Naive thymus-derived CD4-positive, alpha-beta T cell (primary cell): ENCODE measurements at regions not wholly inside any gene's neighbourhood (a gene's known extent, or its start where the extent isn't known, plus 50 kb on each side); places are given as distances from the start of the nearest gene placed in this dataset.
"Not testable (repeated sequence)": the region's sequence is repeated elsewhere in the genome, so short reads cannot be mapped to it uniquely, and the experiment has no call there.

Experiments used
- ATAC-seq: fragments of 150-1000 bp; cut with Tn5 transposase; 2 replicates; pipeline ENCODE4 v1.10.0; 2021; ENCODE audit warnings: mild to moderate bottlenecking, moderate library complexity
- CTCF ChIA-PET: fragments of 350-600 bp; sonication (Branson Sonifier 250); formaldehyde crosslinking; loops from one replicate; lab custom pipeline; 2021; ENCODE audit warnings: antibody characterized with exemption; lab: Charles Lee
- POLR2A ChIA-PET: fragments of 350-600 bp; sonication (Branson Sonifier 250); formaldehyde crosslinking; loops from one replicate; lab custom pipeline; 2021; ENCODE audit warnings: antibody characterized with exemption, inconsistent platforms; lab: Charles Lee
- DNase-seq, 9 donors: peaks; one replicate each; pipeline versions ENCODE4 v3.0.0 to v3.0.0-alpha.2; 2020 to 2022; ENCODE audit warnings: mixed read lengths in 1 of 9
- H3K27ac ChIP-seq: one replicate; pipeline ENCODE4 v1.7.0; 2013; ENCODE audit warnings: mild to moderate bottlenecking, low read depth, low read length, moderate library complexity
- H3K27me3 ChIP-seq, 2 donors: one replicate each; pipeline ENCODE4 v1.7.0; 2013; ENCODE audit warnings: low read length in 2 of 2, mild to moderate bottlenecking in 2 of 2, moderate library complexity in 2 of 2; ENCODE audit not compliant: control insufficient read depth in 2 of 2, insufficient read depth in 2 of 2
- H3K36me3 ChIP-seq, 3 experiments: 1 replicate in 2 of 3; 2 replicates in 1 of 3; pipeline ENCODE4 v1.7.0; 2013; ENCODE audit warnings: low read length in 3 of 3, mild to moderate bottlenecking in 3 of 3, moderate library complexity in 1 of 3; ENCODE audit not compliant: insufficient read depth in 3 of 3, control insufficient read depth in 2 of 3
- H3K4me1 ChIP-seq, 2 donors: one replicate each; pipeline ENCODE4 v1.7.0; 2013; ENCODE audit warnings: low read length in 2 of 2, mild to moderate bottlenecking in 2 of 2, moderate library complexity in 1 of 2; ENCODE audit not compliant: control insufficient read depth in 2 of 2, insufficient read depth in 2 of 2
- H3K4me3 ChIP-seq: 2 replicates; pipeline ENCODE4 v1.7.0; 2013; ENCODE audit warnings: mild to moderate bottlenecking, low read length
- H3K9me3 ChIP-seq, 3 experiments: 1 replicate in 2 of 3; 2 replicates in 1 of 3; pipeline ENCODE4 v1.7.0; 2013; ENCODE audit warnings: low read length in 3 of 3; ENCODE audit not compliant: control insufficient read depth in 2 of 3
- H3K27ac Mint-ChIP-seq, 9 donors: one replicate each; pipeline ENCODE4 v1.8.0; 2020 to 2022; ENCODE audit warnings: mixed read lengths in 9 of 9, mild to moderate bottlenecking in 8 of 9, moderate library complexity in 5 of 9, inconsistent platforms in 2 of 9
- H3K27me3 Mint-ChIP-seq, 5 donors: one replicate each; pipeline ENCODE4 v1.8.0; 2021 to 2022; ENCODE audit warnings: mixed read lengths in 5 of 5, mild to moderate bottlenecking in 1 of 5
- H3K36me3 Mint-ChIP-seq, 5 donors: one replicate each; pipeline ENCODE4 v1.8.0; 2020 to 2022; ENCODE audit warnings: mixed read lengths in 5 of 5, mild to moderate bottlenecking in 3 of 5, inconsistent platforms in 1 of 5
- H3K4me1 Mint-ChIP-seq, 7 donors: one replicate each; pipeline ENCODE4 v1.8.0; 2020 to 2022; ENCODE audit warnings: mixed read lengths in 7 of 7, mild to moderate bottlenecking in 3 of 7, inconsistent platforms in 1 of 7
- H3K4me3 Mint-ChIP-seq, 10 donors: one replicate each; pipeline ENCODE4 v1.8.0; 2020 to 2022; ENCODE audit warnings: mild to moderate bottlenecking in 10 of 10, mixed read lengths in 10 of 10, moderate library complexity in 6 of 10, inconsistent platforms in 2 of 10
- H3K9me3 Mint-ChIP-seq, 11 donors: one replicate each; pipeline ENCODE4 v1.8.0; 2020 to 2022; ENCODE audit warnings: mixed read lengths in 11 of 11, mild to moderate bottlenecking in 4 of 11, inconsistent platforms in 1 of 11, moderate library complexity in 1 of 11
- intact Hi-C, 2 donors: fragments of 100-400 bp; cut with micrococcal nuclease; formaldehyde crosslinking; loops; one replicate each; pipeline ENCODE4 v1.15.1; 2023

- Mint-ChIP-seq H3K4me1 (peaks cover 4 to 15% (median 10%) of the 10 kb centered on the region in 7 donors), H3K27ac (peak overlapping the region in 2 of 9 donors; percentile 69 to 85), H3K4me3 (peak overlapping the region in 1 of 10 donors; percentile 80)
- H3K36me3 Mint-ChIP-seq, intact Hi-C loops, H3K36me3 ChIP-seq, POLR2A ChIA-PET, CTCF ChIA-PET, H3K4me3 ChIP-seq, H3K27me3 Mint-ChIP-seq, H3K27ac ChIP-seq, H3K9me3 ChIP-seq, H3K9me3 Mint-ChIP-seq, H3K27me3 ChIP-seq, H3K4me1 ChIP-seq, DNase-seq: not testable (repeated sequence)
- ATAC-seq = peak; percentile 30
These were observed 173.4 kb upstream of the PLGLB2 start for GRCh38 chr2:87574193-87575119.

DNA sequence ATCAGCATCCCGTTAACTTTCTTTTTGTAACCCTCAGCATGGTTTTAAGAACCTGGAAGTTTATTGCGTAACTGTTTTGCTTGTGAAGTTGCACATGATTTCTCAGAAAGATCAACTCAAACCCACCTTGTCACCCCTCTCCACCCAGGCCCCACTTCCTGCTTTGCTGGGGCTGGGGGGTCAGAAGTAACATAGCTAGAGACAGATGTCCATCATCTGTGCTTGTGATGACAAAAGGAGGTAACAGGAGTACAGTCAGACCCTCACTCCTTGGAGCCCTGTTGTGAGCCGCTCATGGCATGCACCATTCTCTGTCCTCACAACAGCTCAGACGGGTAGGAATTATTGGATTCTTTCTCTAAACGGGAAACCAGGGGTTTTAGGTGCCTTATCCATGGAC, 172.7 kb upstream of the PLGLB2 start:
- ATAC-seq, H3K27ac ChIP-seq, intact Hi-C loops, H3K27me3 ChIP-seq, H3K9me3 Mint-ChIP-seq, H3K9me3 ChIP-seq, H3K4me1 ChIP-seq, H3K36me3 ChIP-seq, CTCF ChIA-PET, DNase-seq, H3K36me3 Mint-ChIP-seq, H3K4me3 ChIP-seq, POLR2A ChIA-PET, H3K27me3 Mint-ChIP-seq: not testable (repeated sequence)
- Mint-ChIP-seq H3K4me1 (peaks cover 0 to 11% (median 4%) of the 10 kb centered on the region in 7 donors), H3K27ac (peak overlapping the region in 4 of 9 donors; percentile 17 to 85 (median 58)), H3K4me3 (peak overlapping the region in 2 of 10 donors; percentile 35 to 80)

- intact Hi-C loops, H3K9me3 Mint-ChIP-seq: not testable (repeated sequence)
These were observed 170.5 kb upstream of the PLGLB2 start for GRCh38 chr2:87577358-87577757.

GRCh38 chr2:87582152-87582551, 165.7 kb upstream of the PLGLB2 start:
- POLR2A ChIA-PET, H3K36me3 Mint-ChIP-seq, intact Hi-C loops, H3K4me1 ChIP-seq, H3K27me3 Mint-ChIP-seq, H3K9me3 Mint-ChIP-seq, H3K27ac ChIP-seq, H3K4me1 Mint-ChIP-seq, H3K4me3 ChIP-seq, H3K9me3 ChIP-seq, CTCF ChIA-PET, H3K27ac Mint-ChIP-seq, ATAC-seq, H3K27me3 ChIP-seq, DNase-seq, H3K36me3 ChIP-seq, H3K4me3 Mint-ChIP-seq: not testable (repeated sequence)

More at GRCh38 chr2:87577358-87577757, 170.5 kb upstream of the PLGLB2 start:
- H3K27me3 ChIP-seq, H3K36me3 Mint-ChIP-seq, DNase-seq, H3K4me3 Mint-ChIP-seq, H3K36me3 ChIP-seq, H3K27ac ChIP-seq, H3K27me3 Mint-ChIP-seq, ATAC-seq, CTCF ChIA-PET, H3K4me1 ChIP-seq, H3K27ac Mint-ChIP-seq, H3K4me3 ChIP-seq, H3K9me3 ChIP-seq, POLR2A ChIA-PET: not testable (repeated sequence)
- H3K4me1 Mint-ChIP-seq = peaks cover 0 to 11% (median 2%) of the 10 kb centered on the region in 7 donors

DNA sequence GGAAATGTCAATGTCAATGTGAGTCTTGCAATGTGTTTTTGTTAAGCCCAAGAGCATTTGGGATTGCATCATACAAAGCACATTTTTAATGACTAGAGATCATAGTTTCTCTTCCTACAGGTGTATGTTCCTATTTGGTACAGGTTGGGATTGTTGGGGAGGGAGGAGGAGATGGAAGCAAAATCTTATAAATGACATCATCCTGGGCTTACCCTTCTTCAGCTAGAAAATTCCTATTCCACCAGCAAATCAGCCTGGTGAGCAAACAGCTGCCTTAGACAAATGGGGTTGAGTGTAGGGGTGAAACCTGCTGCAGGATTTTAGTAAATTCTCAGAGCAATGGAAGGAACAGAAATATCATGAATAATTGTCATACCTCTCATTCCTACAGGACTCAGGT, 165.3 kb upstream of the PLGLB2 start:
- H3K4me3 Mint-ChIP-seq, H3K36me3 Mint-ChIP-seq, H3K4me1 ChIP-seq, DNase-seq, CTCF ChIA-PET, POLR2A ChIA-PET, H3K27ac ChIP-seq, H3K27me3 ChIP-seq, H3K27ac Mint-ChIP-seq, H3K9me3 ChIP-seq, H3K4me3 ChIP-seq, H3K27me3 Mint-ChIP-seq, H3K36me3 ChIP-seq, intact Hi-C loops, H3K9me3 Mint-ChIP-seq, ATAC-seq, H3K4me1 Mint-ChIP-seq: not testable (repeated sequence)

DNA sequence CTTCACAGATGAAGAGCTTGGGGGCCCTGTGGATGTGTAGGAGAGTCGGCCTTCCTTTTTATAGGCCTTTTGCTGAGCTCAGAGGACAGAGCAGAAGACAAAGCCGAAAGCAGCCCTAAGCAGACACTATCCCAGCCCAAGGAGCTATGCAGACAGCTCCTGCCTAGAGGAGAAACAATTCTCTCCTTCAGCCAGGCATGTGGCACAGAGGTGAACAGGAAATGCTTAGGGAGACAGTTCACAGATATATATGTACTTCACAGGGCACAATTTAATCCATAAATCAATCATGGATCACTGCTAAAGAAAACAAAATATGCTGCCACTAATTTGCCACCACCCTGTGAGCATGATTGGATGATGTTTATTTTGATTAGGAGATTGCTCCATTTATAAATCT, 164.5 kb upstream of the PLGLB2 start:
- H3K9me3 ChIP-seq, H3K27me3 ChIP-seq, H3K27me3 Mint-ChIP-seq, H3K36me3 Mint-ChIP-seq, intact Hi-C loops, H3K9me3 Mint-ChIP-seq, CTCF ChIA-PET, H3K4me1 ChIP-seq, H3K4me3 ChIP-seq, H3K27ac ChIP-seq, DNase-seq, H3K36me3 ChIP-seq, H3K4me1 Mint-ChIP-seq, ATAC-seq, POLR2A ChIA-PET: not testable (repeated sequence)
- Mint-ChIP-seq H3K4me3 (peak overlapping the region in 3 of 10 donors; percentile 29 to 67 (median 32)), H3K27ac (peak overlapping the region in 1 of 9 donors; percentile 42)

- H3K4me1 ChIP-seq, H3K27ac ChIP-seq, CTCF ChIA-PET, intact Hi-C loops, H3K4me3 ChIP-seq, H3K36me3 ChIP-seq, DNase-seq, POLR2A ChIA-PET, H3K9me3 Mint-ChIP-seq, H3K27me3 Mint-ChIP-seq, H3K9me3 ChIP-seq, H3K27me3 ChIP-seq, ATAC-seq, H3K4me1 Mint-ChIP-seq, H3K36me3 Mint-ChIP-seq: not testable (repeated sequence)
- peak overlapping the region in 1 of 9 donors; percentile 42 for H3K27ac Mint-ChIP-seq
- H3K4me3 Mint-ChIP-seq = peak overlapping the region in 3 of 10 donors; percentile 29 to 67 (median 32)
These were observed 164.1 kb upstream of the PLGLB2 start for GRCh38 chr2:87583803-87584202.
